ENCODE measurements at regions not wholly inside any gene's neighbourhood (a gene's known extent, or its start where the extent isn't known, plus 50 kb on each side); places are given as distances from the start of the nearest gene placed in this dataset.

GRCh38 chr15:81814882-81815455 is 230.8 kb downstream of the MEX3B start:
- H3K9me2 ChIP-seq (replicated peaks; ENCODE audit: insufficient read depth, low read length) = no peaks in the 10 kb centered on the region
- no peak overlapping the region for H3K27ac ChIP-seq (ENCODE audit: low read length)
- peaks cover 6% of the 10 kb centered on the region; the same call in 1 of the 2 replicates for H3K4me1 ChIP-seq (ENCODE audit: low read length)
- H3K79me2 ChIP-seq (ENCODE audit: low read length) = no peaks in the 10 kb centered on the region
- H3K4me2 ChIP-seq (ENCODE audit: low read depth, low read length) = no peak overlapping the region
- no peaks in the 10 kb centered on the region for H3K27me3 ChIP-seq (replicated peaks; ENCODE audit: insufficient read depth, low read length)
- H3K9ac ChIP-seq (ENCODE audit: low read length) = no peak overlapping the region
- H2AFZ ChIP-seq (ENCODE audit: low read length) = no peak overlapping the region
- no peaks in the 10 kb centered on the region for H3K9me3 ChIP-seq (replicated peaks; ENCODE audit: insufficient read depth, low read length)
- no peaks in the 10 kb centered on the region for H3K36me3 ChIP-seq (replicated peaks; ENCODE audit: insufficient read depth, low read length)
- TF ChIP-seq CTCF (IDR thresholded peaks at IDR 0.05; ENCODE audit: low read length) = no peak
- TF ChIP-seq EZH2phosphoT487 (IDR thresholded peaks at IDR 0.05; ENCODE audit: low read length) = no peak
- TF ChIP-seq EZH2 (optimal IDR thresholded peaks at IDR 0.05; ENCODE audit: low read depth, low read length) = no peak
- H3F3A ChIP-seq (ENCODE audit: insufficient read depth, low read length) = no peaks in the 10 kb centered on the region
- H3K4me3 ChIP-seq (ENCODE audit: low read length) = no peak overlapping the region
- no peaks in the 10 kb centered on the region for H4K20me1 ChIP-seq (ENCODE audit: insufficient read depth, low read length)
- DNase-seq = no peak

GRCh38 chr15:81813215-81813614 is 232.6 kb downstream of the MEX3B start:
- no peaks in the 10 kb centered on the region for H3F3A ChIP-seq (ENCODE audit: insufficient read depth, low read length)
- no peaks in the 10 kb centered on the region for H3K79me2 ChIP-seq (ENCODE audit: low read length)
- H3K4me2 ChIP-seq (ENCODE audit: low read depth, low read length) = no peak overlapping the region
- no peaks in the 10 kb centered on the region for H3K36me3 ChIP-seq (replicated peaks; ENCODE audit: insufficient read depth, low read length)
- no peak overlapping the region for H2AFZ ChIP-seq (ENCODE audit: low read length)
- H4K20me1 ChIP-seq (ENCODE audit: insufficient read depth, low read length) = no peaks in the 10 kb centered on the region
- no peaks in the 10 kb centered on the region for H3K9me2 ChIP-seq (replicated peaks; ENCODE audit: insufficient read depth, low read length)
- no peak overlapping the region for H3K4me3 ChIP-seq (ENCODE audit: low read length)
- H3K9ac ChIP-seq (ENCODE audit: low read length) = no peak overlapping the region
- peaks cover 6% of the 10 kb centered on the region; the same call in 1 of the 2 replicates for H3K4me1 ChIP-seq (ENCODE audit: low read length)
- DNase-seq = peak; percentile 21
- no peaks in the 10 kb centered on the region for H3K9me3 ChIP-seq (replicated peaks; ENCODE audit: insufficient read depth, low read length)
- no peaks in the 10 kb centered on the region for H3K27me3 ChIP-seq (replicated peaks; ENCODE audit: insufficient read depth, low read length)
- H3K27ac ChIP-seq (ENCODE audit: low read length) = no peak overlapping the region
- no peak for TF ChIP-seq EZH2 (optimal IDR thresholded peaks at IDR 0.05; ENCODE audit: low read depth, low read length)
- TF ChIP-seq EZH2phosphoT487 (IDR thresholded peaks at IDR 0.05; ENCODE audit: low read length) = no peak
- peak; percentile 60 for TF ChIP-seq CTCF (IDR thresholded peaks at IDR 0.05; ENCODE audit: low read length)

GRCh38 chr15:81812456-81812855 is 233.4 kb downstream of the MEX3B start:
- Histone ChIP-seq H3F3A (ENCODE audit: insufficient read depth, low read length) (no peaks in the 10 kb centered on the region), H3K27me3 (replicated peaks; ENCODE audit: insufficient read depth, low read length) (no peaks in the 10 kb centered on the region), H3K9me2 (replicated peaks; ENCODE audit: insufficient read depth, low read length) (no peaks in the 10 kb centered on the region), H2AFZ (ENCODE audit: low read length) (no peak overlapping the region), H3K4me3 (ENCODE audit: low read length) (no peak overlapping the region), H4K20me1 (ENCODE audit: insufficient read depth, low read length) (no peaks in the 10 kb centered on the region), H3K4me1 (ENCODE audit: low read length) (peaks cover 6% of the 10 kb centered on the region; the same call in 1 of the 2 replicates), H3K9me3 (replicated peaks; ENCODE audit: insufficient read depth, low read length) (no peaks in the 10 kb centered on the region), H3K79me2 (ENCODE audit: low read length) (no peaks in the 10 kb centered on the region), H3K9ac (ENCODE audit: low read length) (no peak overlapping the region), H3K4me2 (ENCODE audit: low read depth, low read length) (no peak overlapping the region), H3K36me3 (replicated peaks; ENCODE audit: insufficient read depth, low read length) (no peaks in the 10 kb centered on the region), H3K27ac (ENCODE audit: low read length) (no peak overlapping the region)
- no peak for DNase-seq
- no peak for TF ChIP-seq EZH2phosphoT487 (IDR thresholded peaks at IDR 0.05; ENCODE audit: low read length)
- TF ChIP-seq CTCF (IDR thresholded peaks at IDR 0.05; ENCODE audit: low read length) = no peak
- no peak for TF ChIP-seq EZH2 (optimal IDR thresholded peaks at IDR 0.05; ENCODE audit: low read depth, low read length)

Data from MM.1S (cell line).